ENCODE measurements at regions not wholly inside any gene's neighbourhood (a gene's known extent, or its start where the extent isn't known, plus 50 kb on each side); places are given as distances from the start of the nearest gene placed in this dataset.

GRCh38 chr17:59451706-59452105 lies 113.7 kb upstream of the DHX40 start:
- no peak for DNase-seq (ENCODE audit: low read depth in 2 of 2)

DNA sequence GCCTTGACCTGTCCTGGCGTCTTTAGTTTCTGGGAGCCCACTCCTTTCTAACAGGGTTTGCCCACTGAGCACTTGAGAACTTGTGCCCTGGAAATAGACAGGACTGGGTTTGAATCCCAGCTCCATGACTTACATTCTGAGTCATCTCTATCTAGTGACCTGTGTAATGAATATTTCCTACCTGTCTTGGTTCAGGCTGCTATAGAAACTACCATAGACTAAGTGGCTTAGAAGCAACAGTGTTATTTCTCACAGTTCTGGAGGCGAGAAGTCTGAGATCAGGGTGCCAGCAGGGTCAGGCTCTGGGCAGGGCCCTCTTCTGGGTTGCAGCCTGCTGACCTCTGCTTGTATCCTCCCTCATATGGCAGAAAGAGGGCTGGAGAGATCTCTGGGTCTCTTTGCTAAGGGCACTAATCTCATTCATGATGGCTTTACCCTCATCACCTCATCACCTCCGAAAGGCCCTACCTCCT lies 110.7 kb upstream of the DHX40 start:
- no peak for DNase-seq (ENCODE audit: low read depth in 2 of 2)

DNA sequence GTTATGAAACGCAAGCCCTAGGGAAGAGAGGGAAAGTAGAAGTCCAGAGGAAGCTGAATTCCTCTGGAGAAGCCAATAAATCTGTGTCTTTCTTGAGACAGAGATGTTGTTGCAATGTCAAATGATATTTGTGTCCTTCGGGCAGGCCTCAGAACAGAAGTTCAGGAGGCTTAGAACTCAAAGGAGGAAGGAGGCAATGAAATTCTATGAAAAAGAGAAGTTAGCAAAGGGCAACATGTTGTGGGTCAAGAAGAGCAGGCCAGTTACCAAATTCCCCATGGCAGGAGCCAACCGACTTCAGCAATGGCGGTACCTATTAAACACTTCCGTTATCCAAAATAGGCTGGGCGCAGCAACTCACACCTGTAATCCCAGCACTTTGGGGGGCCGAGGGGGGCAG lies 109.0 kb upstream of the DHX40 start:
- no peak for DNase-seq (ENCODE audit: low read depth in 2 of 2)

DNA sequence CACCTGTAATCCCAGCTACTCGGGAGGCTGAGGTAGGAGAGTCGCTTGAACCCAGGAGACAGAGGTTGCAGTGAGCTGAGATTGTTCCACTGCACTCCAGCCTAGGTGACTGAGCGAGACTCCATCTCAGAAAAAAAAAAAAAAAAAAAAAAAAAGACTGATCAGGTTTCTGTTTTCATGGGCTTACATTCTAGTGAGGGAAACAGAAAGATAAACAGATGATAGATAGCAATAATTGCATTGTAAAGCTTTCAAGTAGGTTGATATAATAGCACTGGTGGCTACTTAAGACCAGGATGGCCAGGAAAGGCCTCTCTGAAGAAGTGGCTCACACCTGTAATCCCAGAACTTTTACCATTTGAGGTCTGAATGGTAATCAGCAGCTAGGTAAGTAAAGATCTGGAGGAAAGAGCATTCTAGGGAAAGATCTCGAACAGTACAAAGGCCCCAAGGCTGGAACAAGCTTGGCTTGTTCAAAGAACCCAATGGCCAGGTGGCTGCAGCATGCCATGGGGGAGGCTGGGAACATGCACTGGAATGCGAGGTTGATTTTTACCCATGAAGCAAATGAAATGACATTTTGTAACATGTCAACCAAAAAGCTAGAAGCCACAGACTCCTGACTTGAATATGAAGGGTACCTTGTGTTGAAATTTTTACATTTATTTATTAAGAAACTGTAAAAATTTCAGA lies 108.3 kb upstream of the DHX40 start:
- no peak for DNase-seq (ENCODE audit: low read depth in 2 of 2)

DNA sequence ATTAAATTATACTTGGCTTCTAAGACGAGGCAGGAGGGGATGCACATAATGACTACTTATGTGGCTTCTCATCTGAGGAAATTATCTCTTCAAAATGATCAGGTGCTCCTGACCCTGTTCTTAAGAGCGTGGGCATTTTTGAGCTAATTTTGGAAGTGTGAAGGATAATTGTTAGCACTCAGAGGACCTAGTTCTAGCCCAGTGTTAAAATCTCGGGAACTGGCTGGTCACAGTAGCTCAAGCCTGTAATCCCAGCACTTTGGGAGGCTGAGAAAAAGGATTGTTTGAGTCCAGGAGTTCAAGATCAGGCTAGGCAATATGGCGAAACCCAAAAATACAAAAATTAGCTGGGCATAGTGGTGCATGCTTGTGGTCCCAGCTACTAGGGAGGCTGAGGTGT lies 103.0 kb upstream of the DHX40 start:
- no peak for DNase-seq (ENCODE audit: low read depth in 2 of 2)

DNA sequence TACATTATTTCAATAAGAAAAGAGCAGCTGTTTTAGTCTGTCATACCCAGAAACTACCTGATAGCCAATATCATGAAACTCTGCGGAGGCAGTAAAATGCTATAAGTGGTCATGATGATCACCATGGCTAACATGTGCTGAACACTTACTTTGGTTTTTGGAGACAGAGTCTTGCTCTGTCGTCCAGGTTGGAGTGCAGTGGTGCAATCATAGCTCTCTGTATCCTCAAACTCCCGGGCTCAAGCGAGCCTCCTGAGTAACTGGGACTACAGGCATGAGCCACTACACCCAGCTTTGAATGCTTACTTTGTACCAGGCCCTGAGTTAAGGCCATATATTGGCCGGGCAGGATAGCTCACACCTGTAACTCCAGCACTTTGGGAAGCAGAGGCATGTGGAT lies 101.2 kb upstream of the DHX40 start:
- DNase-seq (ENCODE audit: low read depth in 2 of 2) = no peak

GRCh38 chr17:59465949-59466307 lies 99.5 kb upstream of the DHX40 start:
- DNase-seq (ENCODE audit: low read depth in 2 of 2) = no peak

- DNase-seq (ENCODE audit: low read depth in 2 of 2) = no peak
Observed at GRCh38 chr17:59466946-59467801, 98.2 kb upstream of the DHX40 start.

DNA sequence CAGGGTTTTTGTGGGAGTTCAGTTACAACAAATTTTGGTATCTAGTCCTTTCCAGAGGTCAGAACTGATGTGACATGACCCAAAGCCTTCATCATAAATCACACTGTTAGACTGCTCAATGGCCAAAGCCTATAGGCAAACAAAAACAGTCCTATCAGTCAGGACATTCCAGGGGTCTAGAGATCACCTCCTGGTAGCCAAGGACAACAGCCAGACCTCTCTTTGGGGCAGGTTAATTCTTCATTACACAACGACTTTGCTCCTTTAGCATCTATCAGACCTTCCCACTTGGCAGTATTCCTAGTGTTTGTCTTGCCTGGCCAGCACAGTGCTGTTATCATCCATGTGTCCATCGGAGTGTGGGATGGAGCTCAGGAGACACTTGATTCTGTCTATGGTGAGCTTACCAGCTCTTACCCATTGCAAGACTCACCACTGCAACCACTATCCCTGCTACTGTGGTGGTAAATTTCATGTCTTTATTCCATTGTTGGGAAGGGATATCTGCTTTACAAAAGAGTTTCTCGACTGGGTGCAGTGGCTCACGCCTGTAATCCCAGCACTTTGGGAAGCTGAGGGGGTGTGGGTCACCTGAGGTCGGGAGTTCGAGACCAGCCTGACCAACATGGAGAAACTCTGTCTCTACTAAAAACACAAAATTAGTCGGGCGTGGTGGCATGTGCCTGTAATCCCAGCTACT lies 95.5 kb upstream of the DHX40 start:
- no peak for DNase-seq (ENCODE audit: low read depth in 2 of 2)

DNA sequence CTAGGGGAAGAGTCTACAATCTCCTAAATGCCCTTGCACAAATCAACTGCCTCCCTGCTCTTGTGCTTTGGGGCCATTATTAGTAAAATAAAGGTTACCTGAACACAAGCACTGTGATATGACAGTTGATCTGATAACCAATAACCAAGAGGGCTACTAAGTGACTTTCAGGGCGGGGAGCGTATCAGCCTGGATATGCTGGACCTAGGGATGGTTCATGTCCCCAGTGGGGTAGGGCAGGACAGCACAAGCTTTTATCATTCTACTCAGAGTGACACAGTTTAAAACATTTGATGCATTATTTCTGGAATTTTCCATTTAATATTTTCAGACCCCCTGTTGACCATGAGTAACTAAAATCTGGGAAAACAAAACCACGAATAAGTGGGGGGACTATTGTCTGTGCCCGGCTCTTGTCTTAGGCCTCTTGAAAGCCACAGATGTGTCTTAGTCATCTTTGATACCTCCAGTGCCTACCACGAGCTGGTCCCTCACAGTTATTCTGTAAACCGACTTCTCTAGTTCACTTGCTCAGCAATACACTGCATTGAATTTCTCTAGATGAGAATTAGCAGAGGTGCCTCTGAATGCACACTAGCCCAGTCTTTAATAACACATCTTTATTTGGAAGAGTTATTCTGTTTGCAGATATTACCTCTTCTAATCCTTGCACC lies 94.6 kb upstream of the DHX40 start:
- no peak for DNase-seq (ENCODE audit: low read depth in 2 of 2)

DNA sequence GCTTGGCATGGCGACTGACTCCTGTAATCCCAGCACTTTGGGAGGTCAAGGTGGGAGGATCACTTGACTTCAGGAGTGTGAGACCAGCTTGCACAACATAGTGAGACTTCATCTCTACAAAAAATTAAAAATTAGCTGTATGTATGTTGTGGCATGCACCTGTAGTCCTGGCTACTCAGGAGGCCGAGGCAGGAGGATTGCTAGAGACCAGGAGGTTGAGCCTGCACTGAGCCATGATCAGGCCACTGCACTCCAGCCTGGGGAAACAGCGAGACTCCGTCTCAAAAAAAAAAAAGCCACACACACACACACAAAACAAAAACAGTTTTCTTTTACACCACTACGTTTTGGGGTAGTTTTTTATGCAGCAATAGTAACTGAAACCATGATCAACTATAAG lies 89.0 kb upstream of the DHX40 start:
- DNase-seq (ENCODE audit: low read depth in 2 of 2) = no peak

GRCh38 chr17:59479141-59479540 lies 86.3 kb upstream of the DHX40 start:
- DNase-seq (ENCODE audit: low read depth in 2 of 2) = no peak

GRCh38 chr17:59483860-59484259 lies 81.5 kb upstream of the DHX40 start:
- DNase-seq (ENCODE audit: low read depth in 2 of 2) = no peak

GRCh38 chr17:59485015-59485414 lies 80.4 kb upstream of the DHX40 start:
- DNase-seq (ENCODE audit: low read depth in 2 of 2) = no peak

DNA sequence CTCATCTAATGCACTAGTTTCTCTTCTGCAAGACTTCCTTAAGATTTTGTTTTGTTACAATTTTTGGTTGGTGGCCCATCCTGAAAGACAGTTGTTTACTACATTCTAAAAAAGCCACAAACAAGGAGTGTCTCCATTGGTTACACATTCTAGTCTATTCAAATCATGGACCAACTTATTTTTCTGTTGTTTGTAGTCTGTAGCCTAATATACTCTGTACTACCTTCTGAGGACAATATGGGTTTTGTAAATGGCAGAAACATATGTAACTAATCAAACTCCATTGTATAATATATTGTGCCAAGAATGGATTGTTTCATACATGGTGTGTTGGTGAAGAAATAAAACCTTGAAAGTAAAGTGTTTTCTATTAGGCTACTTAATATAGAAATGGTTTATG lies 79.5 kb upstream of the DHX40 start:
- no peak for DNase-seq (ENCODE audit: low read depth in 2 of 2)

DNA sequence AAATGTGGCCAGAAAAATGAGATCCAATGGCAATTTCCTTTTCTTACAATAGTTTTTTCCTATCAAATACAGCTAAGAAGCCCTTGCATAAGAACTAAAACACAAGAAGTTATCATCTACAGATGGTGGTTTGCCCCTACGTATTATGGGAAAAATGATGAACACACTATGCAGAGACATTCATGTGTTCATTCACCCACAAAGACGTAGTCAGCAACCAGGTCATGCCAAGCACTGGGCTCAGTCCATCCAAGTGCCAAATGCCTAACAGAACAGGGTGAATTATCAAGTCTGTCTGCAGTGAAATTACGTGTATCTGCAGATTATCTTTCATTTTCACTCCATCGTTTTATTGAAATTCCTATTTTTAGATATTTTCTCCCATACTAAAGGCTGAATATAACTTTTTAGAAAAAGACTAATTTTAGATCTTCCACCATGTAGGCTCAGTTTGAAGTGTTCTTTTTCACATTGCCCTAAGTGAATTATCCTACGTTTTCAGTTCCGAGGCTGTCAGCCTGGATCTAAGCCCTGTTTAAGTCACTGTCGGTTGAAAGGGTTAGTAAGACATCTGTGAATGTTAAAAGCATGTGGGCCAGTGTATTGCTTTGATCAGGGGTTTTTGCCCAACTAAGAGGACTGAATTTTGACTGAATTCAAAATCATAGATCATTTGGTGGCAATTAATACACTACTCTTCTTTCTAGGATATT lies 78.1 kb upstream of the DHX40 start:
- no peak for DNase-seq (ENCODE audit: low read depth in 2 of 2)

DNA sequence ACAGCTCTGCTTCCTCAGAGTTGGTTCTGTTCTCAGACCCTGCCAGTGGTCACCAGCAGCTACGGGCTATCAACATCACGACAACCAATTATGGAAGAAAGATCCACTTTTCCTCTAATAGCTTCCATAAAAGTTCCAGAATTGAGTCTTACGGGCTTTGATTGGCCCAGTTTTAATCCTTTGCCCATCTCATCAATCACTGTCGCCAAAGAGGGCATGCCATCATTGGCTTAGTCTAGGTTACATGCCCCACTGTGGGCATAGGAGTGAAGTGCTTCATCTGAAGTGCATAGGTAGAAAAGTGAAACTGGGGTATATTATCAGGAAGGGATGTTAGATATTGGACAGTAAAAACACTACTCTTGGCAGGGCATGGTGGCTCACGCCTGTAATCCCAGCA lies 76.6 kb upstream of the DHX40 start:
- DNase-seq (ENCODE audit: low read depth in 2 of 2) = no peak

- DNase-seq (ENCODE audit: low read depth in 2 of 2) = no peak
Observed at GRCh38 chr17:59490216-59490615, 75.2 kb upstream of the DHX40 start.

DNA sequence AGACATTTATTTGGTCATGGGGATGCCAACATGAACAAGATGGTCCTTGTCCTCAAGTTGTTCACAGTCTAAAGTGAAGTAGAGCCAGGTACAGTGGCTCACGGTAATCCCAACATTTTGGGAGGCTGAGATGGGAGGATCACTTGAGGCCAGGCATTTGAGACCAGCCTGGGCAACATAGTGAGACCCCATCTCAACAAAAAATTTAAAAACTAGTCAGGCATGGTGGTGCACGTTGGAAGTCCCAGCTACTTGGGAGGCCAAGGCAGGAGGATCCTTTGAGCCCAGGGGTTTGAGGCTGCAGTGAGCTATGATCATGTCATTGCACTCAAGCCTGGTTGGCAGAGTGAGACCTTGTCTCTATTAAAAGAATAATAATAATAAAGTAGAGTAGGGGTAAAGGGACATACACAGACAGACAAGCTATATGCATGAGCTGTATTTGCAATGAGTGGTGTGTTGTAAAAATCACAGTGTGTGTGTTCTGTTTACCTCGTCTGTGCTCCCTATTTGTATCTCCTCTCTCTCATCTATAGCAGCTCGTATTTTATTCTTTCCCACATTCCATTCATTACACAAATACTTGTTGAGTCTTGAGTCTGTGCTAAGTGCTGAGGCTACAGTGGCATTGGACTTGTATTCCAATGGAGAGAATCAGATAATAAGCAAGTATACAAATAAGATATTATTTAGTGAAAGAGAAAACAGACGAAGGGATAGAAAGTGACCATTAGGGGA lies 73.9 kb upstream of the DHX40 start:
- no peak for DNase-seq (ENCODE audit: low read depth in 2 of 2)

GRCh38 chr17:59492091-59492451 lies 73.3 kb upstream of the DHX40 start:
- no peak for DNase-seq (ENCODE audit: low read depth in 2 of 2)

DNA sequence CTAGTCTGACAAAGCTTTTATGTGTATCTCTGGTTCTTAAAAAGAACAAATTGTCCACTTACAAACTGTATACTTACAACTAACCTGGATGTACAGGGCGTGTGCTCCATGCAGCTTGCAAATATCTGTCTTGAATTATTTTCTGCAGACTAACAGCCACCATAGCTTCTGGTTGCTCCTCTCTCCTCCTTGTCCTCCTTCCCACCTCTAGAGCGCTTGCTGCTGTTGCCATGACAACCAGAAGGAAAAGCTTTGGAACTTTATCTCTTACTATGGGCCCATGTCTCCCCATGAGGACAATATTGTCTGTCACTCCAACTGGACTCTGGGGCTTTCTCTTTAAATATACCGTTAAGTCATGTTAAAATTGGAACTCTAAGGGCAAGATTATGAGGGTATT lies 71.5 kb upstream of the DHX40 start:
- no peak for DNase-seq (ENCODE audit: low read depth in 2 of 2)
